ENCODE measurements at regions not wholly inside any gene's neighbourhood (a gene's known extent, or its start where the extent isn't known, plus 50 kb on each side); places are given as distances from the start of the nearest gene placed in this dataset.

DNA sequence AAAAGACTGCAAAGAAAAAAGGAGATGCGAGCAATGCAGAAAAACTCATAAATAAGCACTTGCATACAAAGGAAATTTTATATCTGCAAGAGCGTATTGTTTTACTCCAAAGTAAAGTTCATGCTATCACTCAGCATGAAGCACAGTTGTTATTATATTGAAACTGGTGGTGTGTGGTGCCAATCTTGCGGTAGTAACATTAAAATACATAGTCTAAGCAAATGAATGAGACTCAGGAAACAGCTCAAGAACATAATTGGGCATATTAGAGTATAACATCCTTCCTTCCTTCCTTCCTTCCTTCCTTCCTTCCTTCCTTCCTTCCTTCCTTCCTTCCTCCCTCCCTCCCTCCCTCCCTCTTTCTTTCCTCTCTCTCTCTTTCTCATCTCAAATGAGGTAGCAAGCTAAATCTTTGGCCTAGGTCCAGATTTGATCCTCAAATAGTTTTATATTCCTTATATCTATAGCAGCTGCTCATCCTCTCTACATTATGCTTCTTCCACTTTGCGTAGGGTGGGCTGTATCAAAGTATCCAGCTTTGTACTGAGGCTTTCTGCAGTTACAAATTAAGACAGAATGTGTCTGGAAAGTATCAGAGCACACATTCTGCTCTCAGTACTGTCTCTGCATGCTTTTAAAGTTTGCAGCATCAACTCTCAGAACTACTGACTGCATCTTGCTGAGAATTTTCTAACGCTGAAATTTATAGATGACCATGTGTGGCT lies 718.3 kb downstream of the RERGL start:
- FAIRE-seq, result no peak
- no peak overlapping the region for H3K4me3 ChIP-seq
- no peak overlapping the region for H3K4me2 ChIP-seq (ENCODE audit: insufficient read depth, low read length)
- no peak overlapping the region for H2AFZ ChIP-seq (ENCODE audit: low read depth, low read length)
- DNase-seq (ENCODE audit: extremely low read depth in 1 of 4, low spot score in 3 of 4), result no peak
- H3K27me3 ChIP-seq (ENCODE audit: control insufficient read depth in 2 of 2, insufficient read depth in 2 of 2, low read length in 2 of 2), result no peaks in the 10 kb centered on the region
- H3K4me1 ChIP-seq (replicated peaks in 1 of 2; ENCODE audit: control insufficient read depth in 2 of 2, insufficient read depth in 2 of 2, low read length in 2 of 2), result no peaks in the 10 kb centered on the region
- H3K36me3 ChIP-seq (ENCODE audit: control insufficient read depth, insufficient read depth, low read length), result no peaks in the 10 kb centered on the region
- in situ Hi-C loops (cut with MboI) (no loop called here), intact Hi-C loops (cut with micrococcal nuclease) (no loop called here)
- WGBS (ENCODE audit: insufficient coverage, low coverage, missing lambda C conversion rate), result 2% methylated on average over 5 of the region's 5 CpGs
- ChIA-PET POLR2A (no interaction called here), CTCF (ENCODE audit: low intra/inter-chr PET ratio) (no interaction called here)
- H3K9me1 ChIP-seq (ENCODE audit: control insufficient read depth, insufficient read depth, low read length), result no peaks in the 10 kb centered on the region
- TF ChIP-seq, protein P1, sequence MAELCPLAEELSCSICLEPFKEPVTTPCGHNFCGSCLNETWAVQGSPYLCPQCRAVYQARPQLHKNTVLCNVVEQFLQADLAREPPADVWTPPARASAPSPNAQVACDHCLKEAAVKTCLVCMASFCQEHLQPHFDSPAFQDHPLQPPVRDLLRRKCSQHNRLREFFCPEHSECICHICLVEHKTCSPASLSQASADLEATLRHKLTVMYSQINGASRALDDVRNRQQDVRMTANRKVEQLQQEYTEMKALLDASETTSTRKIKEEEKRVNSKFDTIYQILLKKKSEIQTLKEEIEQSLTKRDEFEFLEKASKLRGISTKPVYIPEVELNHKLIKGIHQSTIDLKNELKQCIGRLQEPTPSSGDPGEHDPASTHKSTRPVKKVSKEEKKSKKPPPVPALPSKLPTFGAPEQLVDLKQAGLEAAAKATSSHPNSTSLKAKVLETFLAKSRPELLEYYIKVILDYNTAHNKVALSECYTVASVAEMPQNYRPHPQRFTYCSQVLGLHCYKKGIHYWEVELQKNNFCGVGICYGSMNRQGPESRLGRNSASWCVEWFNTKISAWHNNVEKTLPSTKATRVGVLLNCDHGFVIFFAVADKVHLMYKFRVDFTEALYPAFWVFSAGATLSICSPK (IDR thresholded peaks at IDR 0.05; ENCODE audit: borderline replicate concordance), result no peak
- H3K79me2 ChIP-seq (ENCODE audit: control insufficient read depth, insufficient read depth, low read length), result no peaks in the 10 kb centered on the region
- BruUV-seq (replicated peaks), result no TSS peak
- H3K27ac ChIP-seq (ENCODE audit: extremely low read depth, low read depth, low read length), result no peak overlapping the region
- H3K9ac ChIP-seq (ENCODE audit: insufficient read depth in 1 of 2, low read depth in 2 of 2, low read length in 2 of 2), result no peak overlapping the region
- ATAC-seq, result no peak
- H3K9me3 ChIP-seq (replicated peaks; ENCODE audit: control insufficient read depth, insufficient read depth, low read depth, low read length), result no peaks in the 10 kb centered on the region
- H4K20me1 ChIP-seq (replicated peaks; ENCODE audit: control insufficient read depth, insufficient read depth, low read length), result no peaks in the 10 kb centered on the region

DNA sequence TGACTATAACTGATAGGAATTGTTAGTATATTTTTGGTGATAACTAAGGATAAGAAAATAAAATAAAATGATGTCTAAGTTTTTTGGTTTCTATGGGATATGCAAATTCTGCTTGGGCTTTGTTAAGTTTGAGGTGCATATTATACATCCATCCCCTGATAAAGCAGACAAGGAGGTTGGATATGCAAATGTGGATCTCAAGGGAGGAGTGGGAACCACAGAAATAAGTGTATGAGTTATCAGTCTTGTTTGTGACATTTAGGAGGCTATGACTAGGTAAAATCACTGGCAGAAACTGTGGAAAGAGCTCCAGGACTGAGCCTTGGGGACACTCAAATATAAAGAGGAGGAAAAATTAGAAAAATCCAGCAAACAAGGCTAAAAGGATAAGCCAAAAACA lies 719.4 kb downstream of the RERGL start:
- no peak for FAIRE-seq
- intact Hi-C loops (cut with micrococcal nuclease), result no loop called here
- TF ChIP-seq, protein P2, sequence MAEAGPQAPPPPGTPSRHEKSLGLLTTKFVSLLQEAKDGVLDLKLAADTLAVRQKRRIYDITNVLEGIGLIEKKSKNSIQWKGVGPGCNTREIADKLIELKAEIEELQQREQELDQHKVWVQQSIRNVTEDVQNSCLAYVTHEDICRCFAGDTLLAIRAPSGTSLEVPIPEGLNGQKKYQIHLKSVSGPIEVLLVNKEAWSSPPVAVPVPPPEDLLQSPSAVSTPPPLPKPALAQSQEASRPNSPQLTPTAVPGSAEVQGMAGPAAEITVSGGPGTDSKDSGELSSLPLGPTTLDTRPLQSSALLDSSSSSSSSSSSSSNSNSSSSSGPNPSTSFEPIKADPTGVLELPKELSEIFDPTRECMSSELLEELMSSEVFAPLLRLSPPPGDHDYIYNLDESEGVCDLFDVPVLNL (CRISPR knock-in tag; IDR thresholded peaks at IDR 0.05; ENCODE audit: low read depth), result no peak
- TF ChIP-seq, protein P3, sequence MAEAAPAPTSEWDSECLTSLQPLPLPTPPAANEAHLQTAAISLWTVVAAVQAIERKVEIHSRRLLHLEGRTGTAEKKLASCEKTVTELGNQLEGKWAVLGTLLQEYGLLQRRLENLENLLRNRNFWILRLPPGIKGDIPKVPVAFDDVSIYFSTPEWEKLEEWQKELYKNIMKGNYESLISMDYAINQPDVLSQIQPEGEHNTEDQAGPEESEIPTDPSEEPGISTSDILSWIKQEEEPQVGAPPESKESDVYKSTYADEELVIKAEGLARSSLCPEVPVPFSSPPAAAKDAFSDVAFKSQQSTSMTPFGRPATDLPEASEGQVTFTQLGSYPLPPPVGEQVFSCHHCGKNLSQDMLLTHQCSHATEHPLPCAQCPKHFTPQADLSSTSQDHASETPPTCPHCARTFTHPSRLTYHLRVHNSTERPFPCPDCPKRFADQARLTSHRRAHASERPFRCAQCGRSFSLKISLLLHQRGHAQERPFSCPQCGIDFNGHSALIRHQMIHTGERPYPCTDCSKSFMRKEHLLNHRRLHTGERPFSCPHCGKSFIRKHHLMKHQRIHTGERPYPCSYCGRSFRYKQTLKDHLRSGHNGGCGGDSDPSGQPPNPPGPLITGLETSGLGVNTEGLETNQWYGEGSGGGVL (CRISPR knock-in tag; IDR thresholded peaks at IDR 0.05), result no peak
- TF ChIP-seq ZNF778 (CRISPR knock-in tag; IDR thresholded peaks at IDR 0.05) (no peak), EZH2 (IDR thresholded peaks at IDR 0.05; ENCODE audit: borderline replicate concordance, low read depth, low read length) (no peak), KLF6 (CRISPR knock-in tag; IDR thresholded peaks at IDR 0.05; ENCODE audit: borderline replicate concordance) (no peak), SIN3A (IDR thresholded peaks at IDR 0.05; ENCODE audit: borderline replicate concordance in 2 of 2, control insufficient read depth in 1 of 2, low read depth in 2 of 2, low read length in 2 of 2) (no peak), TAF7 (tag; IDR thresholded peaks at IDR 0.05) (no peak)
- TF ChIP-seq, protein P4, sequence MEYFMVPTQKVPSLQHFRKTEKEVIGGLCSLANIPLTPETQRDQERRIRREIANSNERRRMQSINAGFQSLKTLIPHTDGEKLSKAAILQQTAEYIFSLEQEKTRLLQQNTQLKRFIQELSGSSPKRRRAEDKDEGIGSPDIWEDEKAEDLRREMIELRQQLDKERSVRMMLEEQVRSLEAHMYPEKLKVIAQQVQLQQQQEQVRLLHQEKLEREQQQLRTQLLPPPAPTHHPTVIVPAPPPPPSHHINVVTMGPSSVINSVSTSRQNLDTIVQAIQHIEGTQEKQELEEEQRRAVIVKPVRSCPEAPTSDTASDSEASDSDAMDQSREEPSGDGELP (CRISPR knock-in tag; IDR thresholded peaks at IDR 0.05; ENCODE audit: borderline replicate concordance), result no peak

More for the DNA sequence above, 719.4 kb downstream of the RERGL start:
- H3K9me1 ChIP-seq (ENCODE audit: control insufficient read depth, insufficient read depth, low read length), result no peaks in the 10 kb centered on the region
- ATAC-seq (no peak), DNase-seq (ENCODE audit: extremely low read depth in 1 of 4, low spot score in 3 of 4) (no peak)
- no peaks in the 10 kb centered on the region for H4K20me1 ChIP-seq (replicated peaks; ENCODE audit: control insufficient read depth, insufficient read depth, low read length)
- H3K36me3 ChIP-seq (ENCODE audit: control insufficient read depth, insufficient read depth, low read length), result no peaks in the 10 kb centered on the region
- no peak overlapping the region for H3K4me3 ChIP-seq
- H3K79me2 ChIP-seq (ENCODE audit: control insufficient read depth, insufficient read depth, low read length), result no peaks in the 10 kb centered on the region
- in situ Hi-C loops (cut with MboI), result no loop called here
- no peak overlapping the region for H2AFZ ChIP-seq (ENCODE audit: low read depth, low read length)
- H3K9me3 ChIP-seq (replicated peaks; ENCODE audit: control insufficient read depth, insufficient read depth, low read depth, low read length), result no peaks in the 10 kb centered on the region
- H3K27ac ChIP-seq (ENCODE audit: extremely low read depth, low read depth, low read length), result no peak overlapping the region
- no peaks in the 10 kb centered on the region for H3K27me3 ChIP-seq (ENCODE audit: control insufficient read depth in 2 of 2, insufficient read depth in 2 of 2, low read length in 2 of 2)
- CTCF ChIA-PET (ENCODE audit: low intra/inter-chr PET ratio), result no interaction called here
- POLR2A ChIA-PET, result no interaction called here
- H3K9ac ChIP-seq (ENCODE audit: insufficient read depth in 1 of 2, low read depth in 2 of 2, low read length in 2 of 2), result no peak overlapping the region
- H3K4me1 ChIP-seq (replicated peaks in 1 of 2; ENCODE audit: control insufficient read depth in 2 of 2, insufficient read depth in 2 of 2, low read length in 2 of 2), result no peaks in the 10 kb centered on the region
- no TSS peak for BruUV-seq (replicated peaks)
- no peak overlapping the region for H3K4me2 ChIP-seq (ENCODE audit: insufficient read depth, low read length)

All from K562 (cell line).